ENCODE measurements at regions not wholly inside any gene's neighbourhood (a gene's known extent, or its start where the extent isn't known, plus 50 kb on each side); places are given as distances from the start of the nearest gene placed in this dataset.

GRCh38 chr6:104638841-104639290 lies 220.9 kb downstream of the HACE1 start (continued):
- TF ChIP-seq ATF3 (IDR thresholded peaks at IDR 0.05; ENCODE audit: insufficient read depth, low read depth, low read length) (no peak), GABPA (IDR thresholded peaks at IDR 0.05; ENCODE audit: borderline replicate concordance, insufficient read depth, low read length) (no peak), CTCF (IDR thresholded peaks at IDR 0.05; ENCODE audit: control extremely low read depth in 1 of 3, insufficient read depth in 1 of 3, low read depth in 1 of 3, low read length in 3 of 3) (no peak)

Measured in H1 (cell line).